ENCODE measurements at regions not wholly inside any gene's neighbourhood (a gene's known extent, or its start where the extent isn't known, plus 50 kb on each side); places are given as distances from the start of the nearest gene placed in this dataset.

DNA sequence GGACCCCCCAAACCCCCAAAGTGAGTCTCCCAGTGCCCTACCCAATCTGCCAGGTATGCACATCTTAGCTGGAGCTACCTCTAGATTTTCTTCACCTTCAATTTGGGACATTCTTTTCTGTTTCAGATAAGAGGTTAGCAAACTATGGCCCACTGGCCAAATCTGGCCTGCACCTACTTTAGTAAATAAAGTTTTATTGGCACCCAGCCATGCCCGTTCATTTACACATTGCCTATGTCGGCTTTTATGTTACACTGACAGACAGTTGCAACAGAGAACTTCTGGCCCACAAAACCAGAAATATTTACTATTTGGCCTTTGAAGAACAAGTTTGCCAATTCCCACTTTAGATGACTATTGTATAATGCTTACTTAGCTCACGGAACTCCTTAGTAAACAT, 55.9 kb upstream of the STX16 start:
- H3K36me3 Mint-ChIP-seq, result no peaks in the 10 kb centered on the region
- H3K4me1 ChIP-seq (ENCODE audit: control insufficient read depth in 2 of 2, insufficient read depth in 2 of 2, low read length in 2 of 2), result no peaks in the 10 kb centered on the region
- peaks cover 0 to 3% (median 0%) of the 10 kb centered on the region in 11 donors for H3K9me3 Mint-ChIP-seq
- no peaks in the 10 kb centered on the region for H3K36me3 ChIP-seq (ENCODE audit: control insufficient read depth in 2 of 3, insufficient read depth in 3 of 3, low read length in 3 of 3)
- H3K27me3 Mint-ChIP-seq, result peaks cover 0 to 7% (median 5%) of the 10 kb centered on the region in 5 donors
- H3K27me3 ChIP-seq (ENCODE audit: control insufficient read depth in 2 of 2, insufficient read depth in 2 of 2, low read length in 2 of 2), result no peaks in the 10 kb centered on the region
- H3K4me1 Mint-ChIP-seq, result peaks cover 0 to 5% (median 0%) of the 10 kb centered on the region in 7 donors
- H3K4me3 ChIP-seq (ENCODE audit: low read length), result no peak overlapping the region
- no peak overlapping the region for H3K27ac ChIP-seq (ENCODE audit: low read depth, low read length)
- ATAC-seq, result no peak
- no peak overlapping the region for H3K4me3 Mint-ChIP-seq
- intact Hi-C loops (cut with micrococcal nuclease), result no loop called here
- no peak overlapping the region for H3K27ac Mint-ChIP-seq
- ChIA-PET CTCF (no interaction called here), POLR2A (no interaction called here)
- no peak for DNase-seq
- no peaks in the 10 kb centered on the region for H3K9me3 ChIP-seq (ENCODE audit: control insufficient read depth in 2 of 3, low read length in 3 of 3)

DNA sequence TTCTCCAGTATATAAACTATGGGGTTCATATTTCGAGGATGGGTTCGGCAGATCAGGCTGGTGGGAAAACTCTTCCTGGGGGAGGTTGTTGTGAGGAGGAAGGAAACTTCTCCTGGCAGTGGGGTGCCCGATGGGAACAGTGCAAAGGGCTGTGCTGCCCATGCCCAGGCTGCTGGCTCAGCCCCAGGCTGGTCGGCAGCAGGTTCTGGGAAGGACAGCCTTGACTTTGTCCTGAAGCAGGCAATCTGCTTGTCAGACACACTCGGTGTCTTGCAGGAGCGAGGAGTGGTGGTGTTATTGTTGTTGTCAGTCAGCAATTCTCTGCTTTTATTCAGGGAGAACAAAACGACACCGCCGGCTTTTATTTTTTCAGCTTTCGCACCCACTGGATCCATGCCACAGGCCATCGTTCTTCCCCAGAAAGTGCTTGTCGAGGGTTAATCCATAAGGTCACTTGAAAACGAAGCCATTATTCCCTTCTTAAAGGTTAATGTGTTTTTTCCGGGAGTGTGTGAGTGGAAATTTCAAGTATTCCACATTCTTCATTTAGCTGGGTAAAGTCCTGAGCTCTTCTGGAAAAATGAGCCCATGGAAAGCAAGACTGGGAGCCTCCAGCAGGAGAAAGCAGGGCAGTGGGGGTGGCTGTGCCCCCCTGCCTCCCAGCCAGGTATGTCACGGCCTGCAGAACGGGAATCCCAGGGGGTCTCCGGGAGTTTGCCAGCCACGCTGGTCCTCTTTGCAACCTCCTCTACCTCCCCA, 57.0 kb upstream of the STX16 start:
- Mint-ChIP-seq H3K27ac (no peak overlapping the region), H3K9me3 (peaks cover 0 to 3% (median 0%) of the 10 kb centered on the region in 11 donors), H3K4me1 (peaks cover 0 to 5% (median 0%) of the 10 kb centered on the region in 7 donors), H3K4me3 (no peak overlapping the region), H3K36me3 (no peaks in the 10 kb centered on the region), H3K27me3 (peaks cover 0 to 12% (median 6%) of the 10 kb centered on the region in 5 donors)
- Histone ChIP-seq H3K4me1 (ENCODE audit: control insufficient read depth in 2 of 2, insufficient read depth in 2 of 2, low read length in 2 of 2) (no peaks in the 10 kb centered on the region), H3K36me3 (ENCODE audit: control insufficient read depth in 2 of 3, insufficient read depth in 3 of 3, low read length in 3 of 3) (no peaks in the 10 kb centered on the region), H3K4me3 (ENCODE audit: low read length) (no peak overlapping the region), H3K9me3 (ENCODE audit: control insufficient read depth in 2 of 3, low read length in 3 of 3) (no peaks in the 10 kb centered on the region), H3K27me3 (ENCODE audit: control insufficient read depth in 2 of 2, insufficient read depth in 2 of 2, low read length in 2 of 2) (peaks cover 0 to 3% of the 10 kb centered on the region in 2 donors), H3K27ac (ENCODE audit: low read depth, low read length) (no peak overlapping the region)
- DNase-seq, result no peak
- CTCF ChIA-PET, result no interaction called here
- ATAC-seq, result no peak
- intact Hi-C loops (cut with micrococcal nuclease), result no loop called here
- POLR2A ChIA-PET, result no interaction called here

DNA sequence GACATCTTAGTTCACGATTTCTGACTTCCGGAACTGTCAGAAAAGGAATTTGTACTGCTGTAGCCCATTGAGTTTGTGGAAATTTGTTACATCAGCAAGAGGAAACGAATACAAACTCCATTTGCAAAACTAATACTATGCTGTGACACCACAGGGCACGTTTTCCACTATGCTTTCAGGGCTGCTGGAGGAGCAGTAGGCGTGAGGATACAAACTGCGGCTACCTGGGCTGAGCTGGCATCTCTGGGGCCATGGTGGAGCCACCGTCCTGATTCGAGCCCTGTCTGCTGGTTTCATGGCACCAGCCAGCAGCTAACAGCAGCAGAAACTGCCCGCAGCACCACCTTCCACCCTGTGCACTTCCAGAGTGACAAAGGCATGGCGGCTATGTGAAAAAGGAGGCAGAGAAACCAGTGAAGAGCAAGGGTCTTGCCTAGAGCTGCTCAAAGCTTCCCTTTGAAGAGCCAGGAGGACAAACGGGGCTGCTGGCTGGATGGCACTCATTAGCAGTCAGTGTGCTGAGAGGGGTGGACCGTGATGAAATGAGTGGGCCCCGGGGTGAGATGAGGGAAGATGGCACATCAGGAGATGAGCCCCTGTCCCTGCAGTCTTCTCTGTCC, 58.9 kb upstream of the STX16 start:
- CTCF ChIA-PET, result no interaction called here
- ATAC-seq (no peak), DNase-seq (no peak)
- Mint-ChIP-seq H3K4me1 (no peaks in the 10 kb centered on the region), H3K4me3 (no peak overlapping the region), H3K36me3 (no peaks in the 10 kb centered on the region), H3K27ac (no peak overlapping the region), H3K9me3 (peaks cover 0 to 3% (median 0%) of the 10 kb centered on the region in 11 donors), H3K27me3 (peaks cover 0 to 20% (median 12%) of the 10 kb centered on the region in 5 donors)
- H3K4me3 ChIP-seq (ENCODE audit: low read length), result no peak overlapping the region
- H3K27ac ChIP-seq (ENCODE audit: low read depth, low read length), result no peak overlapping the region
- intact Hi-C loops (cut with micrococcal nuclease), result no loop called here
- no peaks in the 10 kb centered on the region for H3K9me3 ChIP-seq (ENCODE audit: control insufficient read depth in 2 of 3, low read length in 3 of 3)
- H3K4me1 ChIP-seq (ENCODE audit: control insufficient read depth in 2 of 2, insufficient read depth in 2 of 2, low read length in 2 of 2), result no peaks in the 10 kb centered on the region
- H3K36me3 ChIP-seq (ENCODE audit: control insufficient read depth in 2 of 3, insufficient read depth in 3 of 3, low read length in 3 of 3), result no peaks in the 10 kb centered on the region
- POLR2A ChIA-PET, result no interaction called here
- peaks cover 0 to 3% of the 10 kb centered on the region in 2 donors for H3K27me3 ChIP-seq (ENCODE audit: control insufficient read depth in 2 of 2, insufficient read depth in 2 of 2, low read length in 2 of 2)

DNA sequence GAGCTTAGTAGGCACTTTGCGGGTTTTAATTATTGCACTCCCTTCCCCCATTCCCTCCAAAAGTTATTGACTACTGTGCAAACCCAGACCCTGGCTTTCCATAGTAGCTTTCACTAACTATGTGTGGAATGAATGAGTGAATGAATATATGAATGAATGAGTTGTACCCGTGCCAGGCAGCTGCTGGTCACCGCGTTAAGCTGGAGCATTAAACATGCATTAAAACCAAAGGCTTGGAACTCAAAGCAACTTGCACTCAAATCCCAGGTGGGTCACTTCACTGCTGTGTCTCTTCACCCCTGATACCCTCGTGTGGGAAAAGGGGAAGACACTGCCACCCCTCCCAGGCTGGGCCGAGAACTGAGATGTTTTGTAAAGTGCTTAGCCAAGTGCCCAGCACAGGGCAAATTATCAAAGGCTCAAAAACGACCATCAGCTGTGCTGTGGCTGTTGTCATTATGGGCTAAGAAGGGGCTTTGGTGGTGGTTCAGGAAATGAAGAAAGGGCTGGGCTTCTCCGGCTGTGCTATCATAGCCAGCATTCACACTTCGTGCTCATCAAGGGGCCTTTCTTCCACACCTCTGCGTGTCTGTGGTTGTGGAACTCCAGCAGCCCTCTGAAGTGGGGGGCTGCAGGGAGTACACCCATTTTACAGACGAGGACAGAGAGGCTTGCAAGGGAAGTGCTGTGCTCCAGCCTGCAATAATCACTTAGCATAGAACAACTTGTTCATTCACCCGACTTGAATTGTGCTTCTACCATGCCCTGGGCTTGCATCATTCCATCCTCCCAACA, 60.2 kb upstream of the STX16 start:
- DNase-seq (no peak), ATAC-seq (no peak)
- no peak overlapping the region for H3K27ac ChIP-seq (ENCODE audit: low read depth, low read length)
- H3K36me3 ChIP-seq (ENCODE audit: control insufficient read depth in 2 of 3, insufficient read depth in 3 of 3, low read length in 3 of 3), result no peaks in the 10 kb centered on the region
- Mint-ChIP-seq H3K27me3 (peaks cover 0 to 22% (median 13%) of the 10 kb centered on the region in 5 donors), H3K36me3 (no peaks in the 10 kb centered on the region), H3K27ac (no peak overlapping the region), H3K4me3 (no peak overlapping the region), H3K9me3 (peaks cover 0 to 2% (median 0%) of the 10 kb centered on the region in 11 donors), H3K4me1 (peaks cover 0 to 2% (median 0%) of the 10 kb centered on the region in 7 donors)
- ChIA-PET CTCF (no interaction called here), POLR2A (no interaction called here)
- no peaks in the 10 kb centered on the region for H3K4me1 ChIP-seq (ENCODE audit: control insufficient read depth in 2 of 2, insufficient read depth in 2 of 2, low read length in 2 of 2)
- intact Hi-C loops (cut with micrococcal nuclease), result no loop called here
- H3K27me3 ChIP-seq (ENCODE audit: control insufficient read depth in 2 of 2, insufficient read depth in 2 of 2, low read length in 2 of 2), result peaks cover 0 to 3% of the 10 kb centered on the region in 2 donors
- no peaks in the 10 kb centered on the region for H3K9me3 ChIP-seq (ENCODE audit: control insufficient read depth in 2 of 3, low read length in 3 of 3)
- H3K4me3 ChIP-seq (ENCODE audit: low read length), result no peak overlapping the region

DNA sequence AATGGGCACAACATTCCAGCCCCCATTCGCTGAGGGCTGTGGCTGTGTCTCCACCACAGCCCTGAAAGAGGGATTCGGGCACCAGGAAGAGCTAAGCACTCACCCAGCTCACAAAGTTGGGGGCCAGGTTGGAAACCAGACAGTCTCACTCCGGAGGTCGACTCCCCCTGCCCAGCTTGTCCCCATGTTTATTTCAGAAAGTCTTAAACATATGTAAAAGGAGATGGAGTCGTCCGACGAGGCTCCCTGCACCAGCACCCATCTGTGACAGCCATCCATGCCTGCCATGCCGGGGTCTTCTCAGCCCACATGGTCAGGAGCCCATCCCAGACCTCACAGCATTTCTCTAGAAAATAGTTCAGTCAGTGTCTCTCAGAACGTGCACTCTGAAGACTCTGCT, 63.6 kb upstream of the STX16 start:
- DNase-seq (no peak), ATAC-seq (no peak)
- peaks cover 0 to 5% (median 0%) of the 10 kb centered on the region in 5 donors for H3K36me3 Mint-ChIP-seq
- CTCF ChIA-PET, result no interaction called here
- Histone ChIP-seq H3K4me3 (ENCODE audit: low read length) (no peak overlapping the region), H3K36me3 (ENCODE audit: control insufficient read depth in 2 of 3, insufficient read depth in 3 of 3, low read length in 3 of 3) (no peaks in the 10 kb centered on the region), H3K27ac (ENCODE audit: low read depth, low read length) (no peak overlapping the region), H3K9me3 (ENCODE audit: control insufficient read depth in 2 of 3, low read length in 3 of 3) (peaks cover 0 to 1% (median 0%) of the 10 kb centered on the region in 3 experiments), H3K4me1 (ENCODE audit: control insufficient read depth in 2 of 2, insufficient read depth in 2 of 2, low read length in 2 of 2) (no peaks in the 10 kb centered on the region), H3K27me3 (ENCODE audit: control insufficient read depth in 2 of 2, insufficient read depth in 2 of 2, low read length in 2 of 2) (peaks cover 0 to 3% of the 10 kb centered on the region in 2 donors)
- peaks cover 0 to 2% (median 0%) of the 10 kb centered on the region in 7 donors for H3K4me1 Mint-ChIP-seq
- intact Hi-C loops (cut with micrococcal nuclease), result no loop called here
- H3K4me3 Mint-ChIP-seq, result no peak overlapping the region
- H3K27me3 Mint-ChIP-seq, result peaks cover 0 to 26% (median 15%) of the 10 kb centered on the region in 5 donors
- peaks cover 0 to 10% (median 3%) of the 10 kb centered on the region in 11 donors for H3K9me3 Mint-ChIP-seq
- POLR2A ChIA-PET, result no interaction called here
- H3K27ac Mint-ChIP-seq, result peak overlapping the region in 1 of 9 donors; percentile 27

DNA sequence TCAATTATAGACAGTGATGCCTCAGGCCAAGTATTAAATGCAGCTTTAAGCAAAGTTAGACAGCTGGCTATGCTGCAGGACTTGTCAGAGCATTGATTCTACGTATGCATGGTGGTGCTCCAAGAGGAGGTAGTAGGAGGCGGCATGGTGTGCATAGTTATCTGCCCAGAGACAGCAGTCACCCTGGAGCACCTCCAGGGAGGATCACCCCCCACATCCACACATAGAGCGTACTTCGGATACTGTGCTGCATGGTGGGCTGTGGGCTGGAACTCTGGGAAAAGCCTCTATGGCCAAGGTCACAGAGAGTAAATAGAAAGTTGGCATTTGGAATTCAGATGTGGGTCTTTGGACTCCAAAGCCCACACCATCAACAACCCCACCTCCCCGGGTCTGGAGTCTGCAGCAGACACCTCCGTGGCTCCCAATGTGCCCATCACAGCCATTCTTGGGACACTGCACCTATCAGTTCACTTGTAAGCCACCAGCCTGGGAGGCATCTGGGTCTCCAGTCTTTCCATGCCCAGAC, 64.5 kb upstream of the STX16 start:
- H3K27ac Mint-ChIP-seq, result no peak overlapping the region
- Histone ChIP-seq H3K9me3 (ENCODE audit: control insufficient read depth in 2 of 3, low read length in 3 of 3) (peaks cover 0 to 4% (median 0%) of the 10 kb centered on the region in 3 experiments), H3K27ac (ENCODE audit: low read depth, low read length) (no peak overlapping the region), H3K27me3 (ENCODE audit: control insufficient read depth in 2 of 2, insufficient read depth in 2 of 2, low read length in 2 of 2) (peaks cover 0 to 3% of the 10 kb centered on the region in 2 donors), H3K4me1 (ENCODE audit: control insufficient read depth in 2 of 2, insufficient read depth in 2 of 2, low read length in 2 of 2) (no peaks in the 10 kb centered on the region), H3K4me3 (ENCODE audit: low read length) (no peak overlapping the region), H3K36me3 (ENCODE audit: control insufficient read depth in 2 of 3, insufficient read depth in 3 of 3, low read length in 3 of 3) (no peaks in the 10 kb centered on the region)
- H3K36me3 Mint-ChIP-seq, result peaks cover 0 to 10% (median 0%) of the 10 kb centered on the region in 5 donors
- no peak overlapping the region for H3K4me3 Mint-ChIP-seq
- peaks cover 0 to 2% (median 0%) of the 10 kb centered on the region in 7 donors for H3K4me1 Mint-ChIP-seq
- DNase-seq, result no peak
- ChIA-PET CTCF (no interaction called here), POLR2A (no interaction called here)
- H3K27me3 Mint-ChIP-seq, result peaks cover 0 to 26% (median 15%) of the 10 kb centered on the region in 5 donors
- no peak for ATAC-seq
- peaks cover 0 to 18% (median 8%) of the 10 kb centered on the region in 11 donors for H3K9me3 Mint-ChIP-seq
- intact Hi-C loops (cut with micrococcal nuclease), result no loop called here
